B cell (primary cell): ENCODE measurements at regions not wholly inside any gene's neighbourhood (a gene's known extent, or its start where the extent isn't known, plus 50 kb on each side); places are given as distances from the start of the nearest gene placed in this dataset.

ENCODE experiments used
- CTCF ChIP-seq: fragments of 200-600 bp; IDR thresholded peaks from one replicate; pipeline ENCODE4 v1.8.0; 2022; ENCODE audit warnings: antibody characterized with exemption, mild to moderate bottlenecking
- EZH2 ChIP-seq: IDR thresholded peaks from 2 replicates; pipeline ENCODE4 v1.6.1; 2012; ENCODE audit warnings: borderline replicate concordance, low read depth, mild to moderate bottlenecking, moderate library complexity, low read length; ENCODE audit not compliant: insufficient read depth, poor library complexity, severe bottlenecking

- no peak for TF ChIP-seq CTCF
- TF ChIP-seq EZH2 = no peak
These were observed 2095.3 kb upstream of the RAG2 start for GRCh38 chr11:38693306-38693705.
